ENCODE measurements at regions not wholly inside any gene's neighbourhood (a gene's known extent, or its start where the extent isn't known, plus 50 kb on each side); places are given as distances from the start of the nearest gene placed in this dataset.

- Mint-ChIP-seq H3K27me3 (peaks cover 46 to 70% (median 57%) of the 10 kb centered on the region in 3 donors), H3K27ac (no peak overlapping the region), H3K4me3 (no peak overlapping the region), H3K9me3 (peaks cover 0 to 22% (median 9%) of the 10 kb centered on the region in 7 donors), H3K4me1 (no peaks in the 10 kb centered on the region), H3K36me3 (no peaks in the 10 kb centered on the region)
- DNase-seq (no peak), ATAC-seq (ENCODE audit: low read depth in 2 of 2) (no peak)
Measured at GRCh38 chr20:58056021-58056591, 172.3 kb downstream of the ANKRD60 start.

- ATAC-seq (ENCODE audit: low read depth in 2 of 2) (no peak), DNase-seq (no peak)
- Mint-ChIP-seq H3K4me3 (no peak overlapping the region), H3K9me3 (peaks cover 0 to 30% (median 15%) of the 10 kb centered on the region in 7 donors), H3K27ac (peak overlapping the region in 1 of 6 donors; percentile 2), H3K36me3 (no peaks in the 10 kb centered on the region), H3K4me1 (no peaks in the 10 kb centered on the region), H3K27me3 (peaks cover 46 to 73% (median 48%) of the 10 kb centered on the region in 3 donors)
Measured at GRCh38 chr20:58054780-58055373, 173.6 kb downstream of the ANKRD60 start.

GRCh38 chr20:58054082-58054779 is 174.2 kb downstream of the ANKRD60 start:
- ATAC-seq (ENCODE audit: low read depth in 2 of 2) (no peak), DNase-seq (no peak)
- H3K27ac Mint-ChIP-seq = no peak overlapping the region
- peaks cover 0 to 32% (median 15%) of the 10 kb centered on the region in 7 donors for H3K9me3 Mint-ChIP-seq
- peaks cover 40 to 67% (median 48%) of the 10 kb centered on the region in 3 donors for H3K27me3 Mint-ChIP-seq
- no peaks in the 10 kb centered on the region for H3K4me1 Mint-ChIP-seq
- H3K36me3 Mint-ChIP-seq = no peaks in the 10 kb centered on the region
- no peak overlapping the region for H3K4me3 Mint-ChIP-seq

GRCh38 chr20:58053391-58054055 is 174.9 kb downstream of the ANKRD60 start:
- peak overlapping the region in 1 of 6 donors; percentile 34 for H3K27ac Mint-ChIP-seq
- ATAC-seq (ENCODE audit: low read depth in 2 of 2) (no peak), DNase-seq (no peak)
- no peaks in the 10 kb centered on the region for H3K36me3 Mint-ChIP-seq
- peaks cover 32 to 65% (median 42%) of the 10 kb centered on the region in 3 donors for H3K27me3 Mint-ChIP-seq
- no peaks in the 10 kb centered on the region for H3K4me1 Mint-ChIP-seq
- no peak overlapping the region for H3K4me3 Mint-ChIP-seq
- peaks cover 0 to 35% (median 16%) of the 10 kb centered on the region in 7 donors for H3K9me3 Mint-ChIP-seq

- Mint-ChIP-seq H3K4me3 (no peak overlapping the region), H3K27me3 (peaks cover 25 to 48% (median 26%) of the 10 kb centered on the region in 3 donors), H3K4me1 (no peaks in the 10 kb centered on the region), H3K9me3 (peaks cover 0 to 35% (median 16%) of the 10 kb centered on the region in 7 donors), H3K27ac (no peak overlapping the region), H3K36me3 (no peaks in the 10 kb centered on the region)
- ATAC-seq (ENCODE audit: low read depth in 2 of 2) = no peak
- DNase-seq = no peak
Measured at GRCh38 chr20:58051367-58051766, 177.1 kb downstream of the ANKRD60 start.

- Mint-ChIP-seq H3K27ac (no peak overlapping the region), H3K4me3 (no peak overlapping the region), H3K4me1 (no peaks in the 10 kb centered on the region), H3K36me3 (no peaks in the 10 kb centered on the region), H3K27me3 (peaks cover 19 to 27% (median 21%) of the 10 kb centered on the region in 3 donors), H3K9me3 (peaks cover 0 to 35% (median 16%) of the 10 kb centered on the region in 7 donors)
- DNase-seq (no peak), ATAC-seq (ENCODE audit: low read depth in 2 of 2) (no peak)
Measured at GRCh38 chr20:58048096-58048702, 180.3 kb downstream of the ANKRD60 start.

GRCh38 chr20:58046311-58046710 is 182.1 kb downstream of the ANKRD60 start:
- Mint-ChIP-seq H3K27ac (no peak overlapping the region), H3K36me3 (no peaks in the 10 kb centered on the region), H3K27me3 (peaks cover 21 to 38% (median 23%) of the 10 kb centered on the region in 3 donors), H3K4me3 (no peak overlapping the region), H3K9me3 (peaks cover 0 to 22% (median 9%) of the 10 kb centered on the region in 7 donors), H3K4me1 (no peaks in the 10 kb centered on the region)
- ATAC-seq (ENCODE audit: low read depth in 2 of 2) (no peak), DNase-seq (no peak)

GRCh38 chr20:58045579-58045978 is 182.9 kb downstream of the ANKRD60 start:
- H3K4me3 Mint-ChIP-seq = no peak overlapping the region

GRCh38 chr20:58044931-58045555 is 183.4 kb downstream of the ANKRD60 start:
- H3K4me3 Mint-ChIP-seq = no peak overlapping the region
- ATAC-seq (ENCODE audit: low read depth in 2 of 2) (no peak), DNase-seq (no peak)
- no peaks in the 10 kb centered on the region for H3K4me1 Mint-ChIP-seq
- peaks cover 0 to 10% (median 2%) of the 10 kb centered on the region in 7 donors for H3K9me3 Mint-ChIP-seq
- no peaks in the 10 kb centered on the region for H3K36me3 Mint-ChIP-seq
- no peak overlapping the region for H3K27ac Mint-ChIP-seq
- H3K27me3 Mint-ChIP-seq = peaks cover 18 to 42% (median 21%) of the 10 kb centered on the region in 3 donors

More at GRCh38 chr20:58045579-58045978, 182.9 kb downstream of the ANKRD60 start:
- H3K9me3 Mint-ChIP-seq = peaks cover 0 to 15% (median 4%) of the 10 kb centered on the region in 7 donors
- peaks cover 21 to 38% (median 23%) of the 10 kb centered on the region in 3 donors for H3K27me3 Mint-ChIP-seq
- ATAC-seq (ENCODE audit: low read depth in 2 of 2) (no peak), DNase-seq (no peak)
- no peaks in the 10 kb centered on the region for H3K4me1 Mint-ChIP-seq
- no peak overlapping the region for H3K27ac Mint-ChIP-seq
- H3K36me3 Mint-ChIP-seq = no peaks in the 10 kb centered on the region

- H3K4me3 Mint-ChIP-seq = no peak overlapping the region
- H3K27me3 Mint-ChIP-seq = peaks cover 19 to 47% (median 26%) of the 10 kb centered on the region in 3 donors
- no peaks in the 10 kb centered on the region for H3K4me1 Mint-ChIP-seq
Measured at GRCh38 chr20:58044286-58044685, 184.2 kb downstream of the ANKRD60 start.

GRCh38 chr20:58043236-58044140 is 185.0 kb downstream of the ANKRD60 start:
- Mint-ChIP-seq H3K36me3 (no peaks in the 10 kb centered on the region), H3K27ac (peak overlapping the region in 1 of 6 donors; percentile 57), H3K27me3 (peaks cover 22 to 52% (median 26%) of the 10 kb centered on the region in 3 donors), H3K4me3 (no peak overlapping the region), H3K9me3 (peaks cover 0 to 2% (median 0%) of the 10 kb centered on the region in 7 donors), H3K4me1 (no peaks in the 10 kb centered on the region)
- DNase-seq (no peak), ATAC-seq (ENCODE audit: low read depth in 2 of 2) (no peak)

More at GRCh38 chr20:58044286-58044685, 184.2 kb downstream of the ANKRD60 start:
- ATAC-seq (ENCODE audit: low read depth in 2 of 2) (no peak), DNase-seq (no peak)
- H3K27ac Mint-ChIP-seq = peak overlapping the region in 1 of 6 donors; percentile 26
- peaks cover 0 to 4% (median 2%) of the 10 kb centered on the region in 7 donors for H3K9me3 Mint-ChIP-seq
- H3K36me3 Mint-ChIP-seq = no peaks in the 10 kb centered on the region

GRCh38 chr20:58042591-58042990 is 185.9 kb downstream of the ANKRD60 start:
- H3K9me3 Mint-ChIP-seq = peaks cover 0 to 2% (median 0%) of the 10 kb centered on the region in 7 donors
- H3K36me3 Mint-ChIP-seq = no peaks in the 10 kb centered on the region
- DNase-seq (no peak), ATAC-seq (ENCODE audit: low read depth in 2 of 2) (no peak)
- no peak overlapping the region for H3K4me3 Mint-ChIP-seq
- H3K27ac Mint-ChIP-seq = no peak overlapping the region
- H3K4me1 Mint-ChIP-seq = no peaks in the 10 kb centered on the region
- H3K27me3 Mint-ChIP-seq = peaks cover 23 to 58% (median 29%) of the 10 kb centered on the region in 3 donors
